ENCODE measurements at regions not wholly inside any gene's neighbourhood (a gene's known extent, or its start where the extent isn't known, plus 50 kb on each side); places are given as distances from the start of the nearest gene placed in this dataset.

DNA sequence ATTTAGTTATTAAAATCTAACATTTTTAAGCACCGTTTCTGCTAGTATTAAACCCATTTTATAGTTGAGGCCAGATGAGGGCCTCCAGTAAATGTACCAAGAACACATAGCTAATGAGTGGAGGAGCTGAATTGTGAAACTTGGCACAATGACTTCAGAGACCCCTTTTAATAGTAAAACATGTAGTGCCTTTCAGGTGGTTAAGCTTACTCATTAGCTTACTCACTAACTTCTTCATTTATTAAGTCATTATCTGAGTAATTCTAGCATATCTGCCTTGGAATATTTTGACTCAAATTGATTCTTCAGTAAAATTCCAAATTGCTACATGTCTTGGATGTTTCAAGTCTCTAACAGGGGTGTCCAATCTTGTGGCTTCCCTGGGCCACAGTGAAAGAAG lies 735.2 kb downstream of the LIG4 start:
- no peaks in the 10 kb centered on the region for H3K27me3 ChIP-seq (replicated peaks; ENCODE audit: insufficient read depth)
- H3K27ac ChIP-seq, result no peak overlapping the region
- H3K4me1 ChIP-seq (ENCODE audit: control insufficient read depth in 1 of 2, low read depth in 2 of 2), result peaks cover 0 to 8% of the 10 kb centered on the region in 2 donors
- DNase-seq (ENCODE audit: low spot score), result no peak
- no peaks in the 10 kb centered on the region for H3K36me3 ChIP-seq
- no peak for ATAC-seq (ENCODE audit: insufficient number of reproducible peaks, low FRiP score, low read depth)
- H3K9me3 ChIP-seq, result no peaks in the 10 kb centered on the region
- no peak overlapping the region for H3K4me3 ChIP-seq
- TF ChIP-seq CTCF (IDR thresholded peaks at IDR 0.05), result no peak

DNA sequence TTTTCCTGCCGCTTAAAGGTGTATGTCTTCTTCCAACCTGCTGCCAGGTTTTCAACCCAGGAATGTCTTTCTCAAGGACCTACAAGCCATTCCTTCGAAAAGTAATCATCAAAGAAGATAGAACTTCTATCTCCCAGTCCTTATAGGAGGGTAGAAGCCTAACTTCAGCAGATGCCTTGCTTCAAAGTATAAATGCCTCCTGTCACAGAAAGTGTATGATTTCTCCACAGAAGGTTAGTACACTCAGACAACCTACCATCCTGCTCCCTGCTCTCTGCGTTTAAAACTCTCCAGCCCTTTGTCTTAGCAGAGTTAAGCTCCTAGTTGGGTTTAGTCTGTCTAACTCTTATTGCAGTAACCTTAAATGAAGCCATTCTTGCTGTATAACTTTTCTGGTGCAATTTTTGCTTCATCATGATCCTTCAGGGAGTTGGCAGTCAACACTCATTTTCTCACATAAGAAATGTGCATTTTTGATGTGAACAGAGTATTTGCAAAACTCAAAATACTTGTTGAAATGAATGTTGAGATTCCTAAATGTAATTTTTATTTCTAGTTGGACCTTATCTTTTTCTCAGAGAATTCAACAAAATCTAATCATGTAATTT lies 737.5 kb downstream of the LIG4 start:
- H3K27me3 ChIP-seq (replicated peaks; ENCODE audit: insufficient read depth), result no peaks in the 10 kb centered on the region
- ATAC-seq (ENCODE audit: insufficient number of reproducible peaks, low FRiP score, low read depth) (no peak), DNase-seq (ENCODE audit: low spot score) (no peak)
- H3K36me3 ChIP-seq, result no peaks in the 10 kb centered on the region
- TF ChIP-seq CTCF (IDR thresholded peaks at IDR 0.05), result no peak
- H3K9me3 ChIP-seq, result no peaks in the 10 kb centered on the region
- no peak overlapping the region for H3K27ac ChIP-seq
- no peak overlapping the region for H3K4me3 ChIP-seq
- H3K4me1 ChIP-seq (ENCODE audit: control insufficient read depth in 1 of 2, low read depth in 2 of 2), result peaks cover 0 to 8% of the 10 kb centered on the region in 2 donors

DNA sequence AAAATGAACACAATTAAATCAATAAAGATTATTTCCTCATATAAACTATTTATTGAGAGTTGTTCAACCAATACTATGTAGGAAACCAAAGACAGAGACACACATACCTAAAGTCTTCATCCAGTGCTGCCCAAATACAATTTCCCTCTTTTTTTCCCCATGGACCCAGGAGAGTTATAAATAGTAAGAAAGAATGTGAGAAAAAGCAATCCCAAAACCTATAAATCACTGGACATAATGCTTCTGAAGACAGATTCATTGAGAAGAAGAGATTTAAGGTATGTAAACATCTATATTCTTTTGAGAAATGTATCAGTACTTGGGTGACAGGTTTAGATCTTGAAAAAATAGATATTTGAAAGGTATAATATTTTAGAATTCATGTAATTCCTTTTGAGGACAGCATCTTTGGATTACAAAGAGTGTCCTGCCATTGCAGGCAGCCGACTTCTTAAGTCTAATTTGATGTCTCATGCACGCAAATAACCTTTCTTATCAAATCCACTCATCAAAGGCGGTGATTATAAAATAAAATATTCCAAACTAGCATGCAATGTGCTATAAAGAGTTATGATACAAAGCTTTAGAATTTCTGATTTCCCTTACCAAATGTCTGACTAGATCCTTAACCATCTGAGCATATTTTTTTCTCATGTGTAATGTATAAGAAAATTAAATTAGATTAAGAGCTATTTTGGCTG lies 739.4 kb downstream of the LIG4 start:
- H3K27ac ChIP-seq, result no peak overlapping the region
- no peaks in the 10 kb centered on the region for H3K36me3 ChIP-seq
- no peak for TF ChIP-seq CTCF (IDR thresholded peaks at IDR 0.05)
- H3K4me1 ChIP-seq (ENCODE audit: control insufficient read depth in 1 of 2, low read depth in 2 of 2), result peaks cover 0 to 8% of the 10 kb centered on the region in 2 donors
- DNase-seq (ENCODE audit: low spot score) (no peak), ATAC-seq (ENCODE audit: insufficient number of reproducible peaks, low FRiP score, low read depth) (no peak)
- no peaks in the 10 kb centered on the region for H3K27me3 ChIP-seq (replicated peaks; ENCODE audit: insufficient read depth)
- no peak overlapping the region for H3K4me3 ChIP-seq
- H3K9me3 ChIP-seq, result no peaks in the 10 kb centered on the region

DNA sequence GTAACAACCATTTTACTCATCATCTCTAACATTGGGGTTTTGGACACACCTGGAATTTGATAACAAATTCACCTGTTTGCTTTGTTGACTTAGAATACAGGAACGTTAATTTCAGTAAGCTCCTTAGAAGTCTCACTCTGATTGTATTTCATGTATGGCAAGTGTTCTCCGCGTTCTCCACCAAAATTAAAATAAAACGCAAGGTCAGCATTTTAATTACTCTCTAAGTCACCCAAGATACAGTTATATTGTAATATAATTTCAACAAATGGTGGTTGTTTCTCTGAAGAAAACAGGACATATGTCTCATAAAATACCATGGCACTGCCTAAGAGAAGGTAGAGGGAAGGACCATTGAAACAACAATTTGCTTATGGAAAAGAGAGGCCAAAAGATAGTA lies 742.1 kb downstream of the LIG4 start:
- DNase-seq (ENCODE audit: low spot score) (no peak), ATAC-seq (ENCODE audit: insufficient number of reproducible peaks, low FRiP score, low read depth) (no peak)
- no peak overlapping the region for H3K27ac ChIP-seq
- H3K4me1 ChIP-seq (ENCODE audit: control insufficient read depth in 1 of 2, low read depth in 2 of 2), result no peaks in the 10 kb centered on the region
- TF ChIP-seq CTCF (IDR thresholded peaks at IDR 0.05), result no peak
- no peaks in the 10 kb centered on the region for H3K27me3 ChIP-seq (replicated peaks; ENCODE audit: insufficient read depth)
- H3K36me3 ChIP-seq, result no peaks in the 10 kb centered on the region
- H3K4me3 ChIP-seq, result no peak overlapping the region
- H3K9me3 ChIP-seq, result no peaks in the 10 kb centered on the region

GRCh38 chr13:107466326-107467099 lies 748.8 kb downstream of the LIG4 start:
- no peak for TF ChIP-seq CTCF (IDR thresholded peaks at IDR 0.05)
- Histone ChIP-seq H3K4me1 (ENCODE audit: control insufficient read depth in 1 of 2, low read depth in 2 of 2) (peaks cover 2 to 11% of the 10 kb centered on the region in 2 donors), H3K4me3 (no peak overlapping the region), H3K36me3 (no peaks in the 10 kb centered on the region), H3K27me3 (replicated peaks; ENCODE audit: insufficient read depth) (no peaks in the 10 kb centered on the region), H3K27ac (no peak overlapping the region), H3K9me3 (no peaks in the 10 kb centered on the region)
- DNase-seq (ENCODE audit: low spot score) (no peak), ATAC-seq (ENCODE audit: insufficient number of reproducible peaks, low FRiP score, low read depth) (no peak)
